GM18517 (cell line): ENCODE measurements at regions not wholly inside any gene's neighbourhood (a gene's known extent, or its start where the extent isn't known, plus 50 kb on each side); places are given as distances from the start of the nearest gene placed in this dataset.
"Not testable (repeated sequence)": the region's sequence is repeated elsewhere in the genome, so short reads cannot be mapped to it uniquely, and the experiment has no call there.

Source experiments
- ATAC-seq: cut with Tn5 transposase; IDR thresholded peaks from one replicate; pipeline ENCODE4 v1.9.1; 2021; ENCODE audit warnings: mild to moderate bottlenecking, moderate library complexity; ENCODE audit not compliant: unreplicated experiment

GRCh38 chr2:198270157-198270556 lies 465.8 kb downstream of the PLCL1 start:
- ATAC-seq, result not testable (repeated sequence)

GRCh38 chr2:198268519-198268918 lies 464.1 kb downstream of the PLCL1 start:
- no peak for ATAC-seq

- ATAC-seq, result no peak
Observed at GRCh38 chr2:198259496-198259895, 455.1 kb downstream of the PLCL1 start.

- ATAC-seq, result no peak
Observed at GRCh38 chr2:198254536-198255090, 450.2 kb downstream of the PLCL1 start.

- no peak for ATAC-seq
Observed at GRCh38 chr2:198253995-198254394, 449.6 kb downstream of the PLCL1 start.

GRCh38 chr2:198252472-198252871 lies 448.1 kb downstream of the PLCL1 start:
- no peak for ATAC-seq

- no peak for ATAC-seq
Observed at GRCh38 chr2:198242093-198242492, 437.7 kb downstream of the PLCL1 start.

GRCh38 chr2:198238429-198238828 lies 434.0 kb downstream of the PLCL1 start:
- no peak for ATAC-seq

- ATAC-seq, result no peak
Observed at GRCh38 chr2:198236338-198236737, 431.9 kb downstream of the PLCL1 start.

GRCh38 chr2:198232281-198232680 lies 427.9 kb downstream of the PLCL1 start:
- ATAC-seq, result no peak

- ATAC-seq, result no peak
Observed at GRCh38 chr2:198231562-198231961, 427.2 kb downstream of the PLCL1 start.

GRCh38 chr2:198220763-198221610 lies 416.6 kb downstream of the PLCL1 start:
- ATAC-seq, result no peak

- ATAC-seq, result no peak
Observed at GRCh38 chr2:198219292-198219691, 414.9 kb downstream of the PLCL1 start.

- no peak for ATAC-seq
Observed at GRCh38 chr2:198214114-198214596, 409.8 kb downstream of the PLCL1 start.

- ATAC-seq, result no peak
Observed at GRCh38 chr2:198213253-198213652, 408.9 kb downstream of the PLCL1 start.

- no peak for ATAC-seq
Observed at GRCh38 chr2:198211706-198212105, 407.3 kb downstream of the PLCL1 start.

GRCh38 chr2:198203336-198204069 lies 399.1 kb downstream of the PLCL1 start:
- no peak for ATAC-seq
